ENCODE measurements at regions not wholly inside any gene's neighbourhood (a gene's known extent, or its start where the extent isn't known, plus 50 kb on each side); places are given as distances from the start of the nearest gene placed in this dataset.

DNA sequence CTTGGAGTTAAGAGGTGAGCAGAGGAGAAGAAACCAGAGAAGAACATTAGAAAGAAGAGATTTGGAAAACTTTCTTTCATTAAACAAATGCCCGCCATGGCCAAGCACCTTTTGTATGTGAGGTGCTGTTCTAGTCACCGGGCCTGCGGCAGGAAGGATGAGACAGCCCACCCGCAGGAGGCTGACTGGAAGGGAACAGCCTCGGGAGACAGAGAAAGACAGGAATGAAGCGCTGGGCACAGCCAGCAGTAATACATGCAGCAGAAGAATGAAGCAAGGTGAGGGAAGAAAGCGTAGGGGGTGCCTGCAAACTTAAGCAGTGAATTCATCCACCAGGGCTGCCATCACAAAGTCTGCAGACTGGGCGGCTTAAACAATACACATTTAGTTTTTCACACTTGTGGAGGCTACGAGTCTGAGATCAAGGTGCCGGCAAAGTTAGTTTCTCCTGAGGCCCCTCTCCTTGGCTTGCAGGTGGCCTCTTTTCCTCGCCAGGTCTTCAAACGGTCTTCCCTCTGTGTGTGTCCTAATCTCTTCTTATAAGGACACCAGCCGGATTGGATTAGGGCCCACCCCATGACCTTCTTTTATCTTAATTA, 188.1 kb downstream of the PSMG1 start:
- Histone ChIP-seq H3K79me2 (ENCODE audit: insufficient read depth, low read length) (no peaks in the 10 kb centered on the region), H2AFZ (ENCODE audit: low read depth, low read length) (no peak overlapping the region), H3K4me1 (ENCODE audit: insufficient read depth, low read length) (peaks cover 49% of the 10 kb centered on the region)

GRCh38 chr21:38994042-38994441, 188.3 kb downstream of the ETS2 start:
- no peak overlapping the region for H3K9ac ChIP-seq (ENCODE audit: low read depth, low read length)
- H2AFZ ChIP-seq (ENCODE audit: low read depth, low read length): no peak overlapping the region
- no peaks in the 10 kb centered on the region for H4K20me1 ChIP-seq (ENCODE audit: insufficient read depth, low read length)
- H3K36me3 ChIP-seq (ENCODE audit: insufficient read depth, low read length): no peaks in the 10 kb centered on the region
- H3K4me3 ChIP-seq (ENCODE audit: low read depth in 1 of 2, low read length in 2 of 2): no peak overlapping the region
- DNase-seq: no peak
- H3K27me3 ChIP-seq (ENCODE audit: insufficient read depth, low read length, poor library complexity): no peaks in the 10 kb centered on the region
- H3K4me2 ChIP-seq (ENCODE audit: insufficient read depth, low read length): no peak overlapping the region
- no peaks in the 10 kb centered on the region for H3K79me2 ChIP-seq (ENCODE audit: insufficient read depth, low read length)
- no peak overlapping the region for H3K27ac ChIP-seq (ENCODE audit: low read length)
- H3K4me1 ChIP-seq (ENCODE audit: insufficient read depth, low read length): peaks cover 50% of the 10 kb centered on the region
- ATAC-seq (ENCODE audit: insufficient read depth, low read depth): no peak
- H3K9me3 ChIP-seq (ENCODE audit: insufficient read depth, low read length, severe bottlenecking): no peaks in the 10 kb centered on the region
- no peak for TF ChIP-seq EZH2 (IDR thresholded peaks at IDR 0.05; ENCODE audit: borderline replicate concordance, low read depth, low read length, severe bottlenecking)
- TF ChIP-seq CTCF (IDR thresholded peaks at IDR 0.05; ENCODE audit: borderline replicate concordance, extremely low read depth, low read length, poor library complexity, severe bottlenecking): no peak

More for the DNA sequence above, 188.1 kb downstream of the PSMG1 start:
- H3K27ac ChIP-seq (ENCODE audit: low read length): peak overlapping the region; percentile 29; the same call in 1 of the 2 replicates
- H3K27me3 ChIP-seq (ENCODE audit: insufficient read depth, low read length, poor library complexity): no peaks in the 10 kb centered on the region
- H3K4me2 ChIP-seq (ENCODE audit: insufficient read depth, low read length): no peak overlapping the region
- no peaks in the 10 kb centered on the region for H3K9me3 ChIP-seq (ENCODE audit: insufficient read depth, low read length, severe bottlenecking)
- no peak overlapping the region for H3K4me3 ChIP-seq (ENCODE audit: low read depth in 1 of 2, low read length in 2 of 2)
- DNase-seq: no peak
- ATAC-seq (ENCODE audit: insufficient read depth, low read depth): no peak
- no peaks in the 10 kb centered on the region for H4K20me1 ChIP-seq (ENCODE audit: insufficient read depth, low read length)
- H3K36me3 ChIP-seq (ENCODE audit: insufficient read depth, low read length): no peaks in the 10 kb centered on the region
- H3K9ac ChIP-seq (ENCODE audit: low read depth, low read length): no peak overlapping the region
- TF ChIP-seq EZH2 (IDR thresholded peaks at IDR 0.05; ENCODE audit: borderline replicate concordance, low read depth, low read length, severe bottlenecking) (no peak), CTCF (IDR thresholded peaks at IDR 0.05; ENCODE audit: borderline replicate concordance, extremely low read depth, low read length, poor library complexity, severe bottlenecking) (no peak)

GRCh38 chr21:38993561-38993960, 187.8 kb downstream of the ETS2 start:
- DNase-seq: no peak
- Histone ChIP-seq H3K4me1 (ENCODE audit: insufficient read depth, low read length) (peaks cover 55% of the 10 kb centered on the region), H2AFZ (ENCODE audit: low read depth, low read length) (no peak overlapping the region)

More at GRCh38 chr21:38993561-38993960, 187.8 kb downstream of the ETS2 start:
- Histone ChIP-seq H3K4me3 (ENCODE audit: low read depth in 1 of 2, low read length in 2 of 2) (no peak overlapping the region), H4K20me1 (ENCODE audit: insufficient read depth, low read length) (no peaks in the 10 kb centered on the region), H3K27ac (ENCODE audit: low read length) (no peak overlapping the region), H3K79me2 (ENCODE audit: insufficient read depth, low read length) (no peaks in the 10 kb centered on the region), H3K4me2 (ENCODE audit: insufficient read depth, low read length) (no peak overlapping the region), H3K9me3 (ENCODE audit: insufficient read depth, low read length, severe bottlenecking) (no peaks in the 10 kb centered on the region), H3K36me3 (ENCODE audit: insufficient read depth, low read length) (no peaks in the 10 kb centered on the region), H3K27me3 (ENCODE audit: insufficient read depth, low read length, poor library complexity) (no peaks in the 10 kb centered on the region), H3K9ac (ENCODE audit: low read depth, low read length) (no peak overlapping the region)
- no peak for ATAC-seq (ENCODE audit: insufficient read depth, low read depth)
- TF ChIP-seq EZH2 (IDR thresholded peaks at IDR 0.05; ENCODE audit: borderline replicate concordance, low read depth, low read length, severe bottlenecking) (no peak), CTCF (IDR thresholded peaks at IDR 0.05; ENCODE audit: borderline replicate concordance, extremely low read depth, low read length, poor library complexity, severe bottlenecking) (no peak)
